ENCODE measurements at regions not wholly inside any gene's neighbourhood (a gene's known extent, or its start where the extent isn't known, plus 50 kb on each side); places are given as distances from the start of the nearest gene placed in this dataset.

GRCh38 chr10:54958844-54959243 lies 157.8 kb upstream of the PCDH15 start:
- H3K79me2 ChIP-seq (ENCODE audit: low read depth): no peaks in the 10 kb centered on the region
- TF ChIP-seq, protein P1, sequence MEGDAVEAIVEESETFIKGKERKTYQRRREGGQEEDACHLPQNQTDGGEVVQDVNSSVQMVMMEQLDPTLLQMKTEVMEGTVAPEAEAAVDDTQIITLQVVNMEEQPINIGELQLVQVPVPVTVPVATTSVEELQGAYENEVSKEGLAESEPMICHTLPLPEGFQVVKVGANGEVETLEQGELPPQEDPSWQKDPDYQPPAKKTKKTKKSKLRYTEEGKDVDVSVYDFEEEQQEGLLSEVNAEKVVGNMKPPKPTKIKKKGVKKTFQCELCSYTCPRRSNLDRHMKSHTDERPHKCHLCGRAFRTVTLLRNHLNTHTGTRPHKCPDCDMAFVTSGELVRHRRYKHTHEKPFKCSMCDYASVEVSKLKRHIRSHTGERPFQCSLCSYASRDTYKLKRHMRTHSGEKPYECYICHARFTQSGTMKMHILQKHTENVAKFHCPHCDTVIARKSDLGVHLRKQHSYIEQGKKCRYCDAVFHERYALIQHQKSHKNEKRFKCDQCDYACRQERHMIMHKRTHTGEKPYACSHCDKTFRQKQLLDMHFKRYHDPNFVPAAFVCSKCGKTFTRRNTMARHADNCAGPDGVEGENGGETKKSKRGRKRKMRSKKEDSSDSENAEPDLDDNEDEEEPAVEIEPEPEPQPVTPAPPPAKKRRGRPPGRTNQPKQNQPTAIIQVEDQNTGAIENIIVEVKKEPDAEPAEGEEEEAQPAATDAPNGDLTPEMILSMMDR (conservative IDR thresholded peaks at IDR 0.05): no peak
- no peak for TF ChIP-seq EZH2 (IDR thresholded peaks at IDR 0.05; ENCODE audit: low read depth)
- H3K4me2 ChIP-seq: no peak overlapping the region
- no peaks in the 10 kb centered on the region for H3K9me3 ChIP-seq (ENCODE audit: insufficient read depth, low read depth)
- intact Hi-C loops (cut with micrococcal nuclease; ENCODE audit: unreplicated experiment): no loop called here
- H3K27ac ChIP-seq: no peak overlapping the region
- CTCF ChIA-PET: no interaction called here
- BruUV-seq (replicated peaks): no TSS peak
- no peaks in the 10 kb centered on the region for H3K36me3 ChIP-seq (ENCODE audit: low read depth)
- H3K4me3 ChIP-seq: no peak overlapping the region
- H3K27me3 ChIP-seq (ENCODE audit: insufficient read depth, low read depth): no peaks in the 10 kb centered on the region
- DNase-seq: no peak
- no peaks in the 10 kb centered on the region for H3K9me2 ChIP-seq (ENCODE audit: insufficient read depth)
- H3F3A ChIP-seq (ENCODE audit: insufficient read depth, low read depth): no peaks in the 10 kb centered on the region
- H2AFZ ChIP-seq: no peak overlapping the region
- no peaks in the 10 kb centered on the region for H3K4me1 ChIP-seq (replicated peaks; ENCODE audit: insufficient read depth)
- POLR2A ChIA-PET (ENCODE audit: unreplicated experiment): no interaction called here
- H4K20me1 ChIP-seq (ENCODE audit: insufficient read depth): no peaks in the 10 kb centered on the region

- Histone ChIP-seq H3K79me2 (ENCODE audit: low read depth) (no peaks in the 10 kb centered on the region), H3K9me3 (ENCODE audit: insufficient read depth, low read depth) (no peaks in the 10 kb centered on the region), H3K9me2 (ENCODE audit: insufficient read depth) (0 out of 2 replicates have a peak, but pooled peaks cover 3% of the 10 kb centered on the region), H3F3A (ENCODE audit: insufficient read depth, low read depth) (no peaks in the 10 kb centered on the region), H3K27ac (no peak overlapping the region), H3K27me3 (ENCODE audit: insufficient read depth, low read depth) (no peaks in the 10 kb centered on the region), H3K4me2 (no peak overlapping the region), H2AFZ (no peak overlapping the region), H4K20me1 (ENCODE audit: insufficient read depth) (no peaks in the 10 kb centered on the region), H3K36me3 (ENCODE audit: low read depth) (no peaks in the 10 kb centered on the region), H3K4me3 (no peak overlapping the region), H3K4me1 (replicated peaks; ENCODE audit: insufficient read depth) (no peaks in the 10 kb centered on the region)
- no TSS peak for BruUV-seq (replicated peaks)
- CTCF ChIA-PET: no interaction called here
- intact Hi-C loops (cut with micrococcal nuclease; ENCODE audit: unreplicated experiment): no loop called here
- TF ChIP-seq EZH2 (IDR thresholded peaks at IDR 0.05; ENCODE audit: low read depth): no peak
- TF ChIP-seq, protein P1 (conservative IDR thresholded peaks at IDR 0.05): no peak
- no peak for DNase-seq
- POLR2A ChIA-PET (ENCODE audit: unreplicated experiment): no interaction called here
These were observed 146.6 kb upstream of the PCDH15 start for GRCh38 chr10:54947605-54948004.

DNA sequence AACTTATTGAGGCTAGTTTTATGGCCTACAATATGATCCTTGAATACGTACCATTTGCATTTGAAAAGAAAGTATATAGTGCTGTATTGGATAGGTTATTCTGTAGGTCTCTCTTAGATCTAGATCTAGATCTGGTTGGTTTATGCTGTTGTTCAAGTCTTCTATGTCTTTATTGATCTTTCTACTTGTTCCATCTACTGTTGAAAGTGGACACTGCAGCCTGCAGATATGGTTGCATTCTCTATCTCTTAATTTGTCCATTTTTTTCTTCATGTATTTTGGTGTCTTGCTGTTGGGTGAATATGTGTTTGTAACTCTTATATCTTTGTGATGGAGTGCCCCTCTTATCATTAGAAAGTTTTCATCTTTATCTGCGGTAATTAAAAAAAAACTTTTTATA lies 139.4 kb upstream of the PCDH15 start:
- Histone ChIP-seq H3K27me3 (ENCODE audit: insufficient read depth, low read depth) (no peaks in the 10 kb centered on the region), H3K4me3 (no peak overlapping the region), H3K9me2 (ENCODE audit: insufficient read depth) (0 out of 2 replicates have a peak, but pooled peaks cover 3% of the 10 kb centered on the region), H3F3A (ENCODE audit: insufficient read depth, low read depth) (no peaks in the 10 kb centered on the region), H3K36me3 (ENCODE audit: low read depth) (no peaks in the 10 kb centered on the region), H3K79me2 (ENCODE audit: low read depth) (no peaks in the 10 kb centered on the region), H2AFZ (no peak overlapping the region), H3K9me3 (ENCODE audit: insufficient read depth, low read depth) (no peaks in the 10 kb centered on the region), H4K20me1 (ENCODE audit: insufficient read depth) (no peaks in the 10 kb centered on the region), H3K4me1 (replicated peaks; ENCODE audit: insufficient read depth) (no peaks in the 10 kb centered on the region), H3K4me2 (no peak overlapping the region), H3K27ac (no peak overlapping the region)
- ChIA-PET CTCF (no interaction called here), POLR2A (ENCODE audit: unreplicated experiment) (no interaction called here)
- BruUV-seq (replicated peaks): no TSS peak
- TF ChIP-seq, protein P1 (conservative IDR thresholded peaks at IDR 0.05): peak; percentile 23; the same call in 1 of the 2 replicates
- no peak for TF ChIP-seq EZH2 (IDR thresholded peaks at IDR 0.05; ENCODE audit: low read depth)
- DNase-seq: no peak
- intact Hi-C loops (cut with micrococcal nuclease; ENCODE audit: unreplicated experiment): no loop called here
